Chondrocyte (in vitro differentiated cells): ENCODE measurements at regions not wholly inside any gene's neighbourhood (a gene's known extent, or its start where the extent isn't known, plus 50 kb on each side); places are given as distances from the start of the nearest gene placed in this dataset.

Experiments used
- DNase-seq: peaks from one replicate; pipeline ENCODE4 v3.0.0; 2021; ENCODE audit warnings: mixed read lengths, low spot score
- H3K27ac Mint-ChIP-seq: one replicate; pipeline ENCODE4 v1.8.0; 2021; ENCODE audit warnings: mild to moderate bottlenecking, moderate library complexity, mixed read lengths; ENCODE audit not compliant: unreplicated experiment
- H3K27me3 Mint-ChIP-seq: 2 replicates; pipeline ENCODE4 v1.8.0; 2021; ENCODE audit warnings: low read depth, mixed read lengths
- H3K36me3 Mint-ChIP-seq: 2 replicates; pipeline ENCODE4 v1.8.0; 2021; ENCODE audit warnings: low read depth, mixed read lengths
- H3K4me1 Mint-ChIP-seq: 2 replicates; pipeline ENCODE4 v1.8.0; 2021; ENCODE audit warnings: low read depth, mild to moderate bottlenecking, mixed read lengths
- H3K4me3 Mint-ChIP-seq: one replicate; pipeline ENCODE4 v1.8.0; 2021; ENCODE audit warnings: mild to moderate bottlenecking, moderate library complexity, mixed read lengths; ENCODE audit not compliant: unreplicated experiment
- H3K9me3 Mint-ChIP-seq: 2 replicates; pipeline ENCODE4 v1.8.0; 2021; ENCODE audit warnings: low read depth, mixed read lengths
- CTCF ChIP-seq: fragments of 200-600 bp; sonication (generic); IDR thresholded peaks from 2 replicates; pipeline ENCODE4 v1.5.0; 2021; ENCODE audit warnings: antibody characterized with exemption, mild to moderate bottlenecking, moderate library complexity

- DNase-seq = no peak
- Mint-ChIP-seq H3K9me3 (no peaks in the 10 kb centered on the region), H3K4me3 (peak overlapping the region; percentile 14), H3K36me3 (no peaks in the 10 kb centered on the region), H3K27ac (no peak overlapping the region), H3K27me3 (no peaks in the 10 kb centered on the region), H3K4me1 (peaks cover 73% of the 10 kb centered on the region)
- no peak for TF ChIP-seq CTCF
Observed at GRCh38 chr2:45260946-45261345, 251.7 kb upstream of the SIX2 start.

- TF ChIP-seq CTCF = no peak
- H3K36me3 Mint-ChIP-seq = no peaks in the 10 kb centered on the region
- DNase-seq = no peak
- peaks cover 83% of the 10 kb centered on the region for H3K4me1 Mint-ChIP-seq
- no peaks in the 10 kb centered on the region for H3K27me3 Mint-ChIP-seq
- H3K27ac Mint-ChIP-seq = no peak overlapping the region
- no peaks in the 10 kb centered on the region for H3K9me3 Mint-ChIP-seq
- no peak overlapping the region for H3K4me3 Mint-ChIP-seq
Observed at GRCh38 chr2:45259547-45260160, 250.4 kb upstream of the SIX2 start.

GRCh38 chr2:45259138-45259537 is 249.9 kb upstream of the SIX2 start:
- Mint-ChIP-seq H3K27me3 (no peaks in the 10 kb centered on the region), H3K27ac (peak overlapping the region; percentile 77), H3K4me1 (peaks cover 86% of the 10 kb centered on the region), H3K4me3 (no peak overlapping the region), H3K36me3 (no peaks in the 10 kb centered on the region), H3K9me3 (no peaks in the 10 kb centered on the region)
- TF ChIP-seq CTCF = no peak
- no peak for DNase-seq

GRCh38 chr2:45258311-45258710 is 249.1 kb upstream of the SIX2 start:
- Mint-ChIP-seq H3K9me3 (no peaks in the 10 kb centered on the region), H3K4me3 (no peak overlapping the region), H3K36me3 (no peaks in the 10 kb centered on the region), H3K27me3 (no peaks in the 10 kb centered on the region), H3K27ac (peak overlapping the region; percentile 77), H3K4me1 (peaks cover 90% of the 10 kb centered on the region)
- no peak for TF ChIP-seq CTCF
- DNase-seq = no peak

GRCh38 chr2:45257820-45258219 is 248.6 kb upstream of the SIX2 start:
- DNase-seq = no peak
- Mint-ChIP-seq H3K36me3 (no peaks in the 10 kb centered on the region), H3K27me3 (no peaks in the 10 kb centered on the region), H3K27ac (peak overlapping the region; percentile 63), H3K4me1 (peaks cover 90% of the 10 kb centered on the region), H3K9me3 (peaks cover 2% of the 10 kb centered on the region), H3K4me3 (no peak overlapping the region)
- no peak for TF ChIP-seq CTCF
